ENCODE measurements at regions not wholly inside any gene's neighbourhood (a gene's known extent, or its start where the extent isn't known, plus 50 kb on each side); places are given as distances from the start of the nearest gene placed in this dataset.
"Not testable (repeated sequence)": the region's sequence is repeated elsewhere in the genome, so short reads cannot be mapped to it uniquely, and the experiment has no call there.

DNA sequence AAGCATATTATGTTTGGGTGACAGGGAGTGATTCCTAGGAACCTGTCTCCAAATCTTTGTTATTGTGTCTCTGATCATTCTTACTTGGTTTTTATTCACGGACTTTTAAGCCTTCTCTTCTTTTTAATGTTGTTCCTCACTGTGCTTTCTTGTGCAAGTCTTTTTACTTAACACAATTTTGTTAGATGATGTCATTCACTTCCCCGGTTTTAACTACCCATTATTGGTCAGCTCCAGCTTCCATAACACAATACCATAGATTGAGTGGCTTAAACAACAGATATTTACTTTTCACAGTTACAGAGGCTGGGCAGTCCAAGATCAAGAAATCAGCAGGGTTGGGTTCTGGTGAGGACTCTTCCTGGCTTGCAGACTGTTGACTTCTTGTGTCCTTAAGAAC, 436.3 kb upstream of the CBLB start:
- peaks cover 10% of the 10 kb centered on the region; the same call in 1 of the 2 replicates for H3K27me3 ChIP-seq (ENCODE audit: low read depth, low read length)
- peaks cover 42% of the 10 kb centered on the region for H3K4me1 ChIP-seq (ENCODE audit: low read length)
- TF ChIP-seq, protein P1, sequence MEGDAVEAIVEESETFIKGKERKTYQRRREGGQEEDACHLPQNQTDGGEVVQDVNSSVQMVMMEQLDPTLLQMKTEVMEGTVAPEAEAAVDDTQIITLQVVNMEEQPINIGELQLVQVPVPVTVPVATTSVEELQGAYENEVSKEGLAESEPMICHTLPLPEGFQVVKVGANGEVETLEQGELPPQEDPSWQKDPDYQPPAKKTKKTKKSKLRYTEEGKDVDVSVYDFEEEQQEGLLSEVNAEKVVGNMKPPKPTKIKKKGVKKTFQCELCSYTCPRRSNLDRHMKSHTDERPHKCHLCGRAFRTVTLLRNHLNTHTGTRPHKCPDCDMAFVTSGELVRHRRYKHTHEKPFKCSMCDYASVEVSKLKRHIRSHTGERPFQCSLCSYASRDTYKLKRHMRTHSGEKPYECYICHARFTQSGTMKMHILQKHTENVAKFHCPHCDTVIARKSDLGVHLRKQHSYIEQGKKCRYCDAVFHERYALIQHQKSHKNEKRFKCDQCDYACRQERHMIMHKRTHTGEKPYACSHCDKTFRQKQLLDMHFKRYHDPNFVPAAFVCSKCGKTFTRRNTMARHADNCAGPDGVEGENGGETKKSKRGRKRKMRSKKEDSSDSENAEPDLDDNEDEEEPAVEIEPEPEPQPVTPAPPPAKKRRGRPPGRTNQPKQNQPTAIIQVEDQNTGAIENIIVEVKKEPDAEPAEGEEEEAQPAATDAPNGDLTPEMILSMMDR (IDR thresholded peaks at IDR 0.05; ENCODE audit: low read depth, low read length): no peak
- TF ChIP-seq EZH2phosphoT487 (IDR thresholded peaks at IDR 0.05; ENCODE audit: low read depth): no peak
- H3K36me3 ChIP-seq (replicated peaks; ENCODE audit: low read depth, low read length): no peaks in the 10 kb centered on the region
- H3K4me3 ChIP-seq (ENCODE audit: low read length): no peak overlapping the region
- H3K4me2 ChIP-seq (ENCODE audit: low read length): no peak overlapping the region
- H2AFZ ChIP-seq (ENCODE audit: low read depth, low read length): no peak overlapping the region
- no peaks in the 10 kb centered on the region for H3K79me2 ChIP-seq (ENCODE audit: low read length)
- H3K9me3 ChIP-seq (ENCODE audit: insufficient read depth, low read length): no peaks in the 10 kb centered on the region
- H3K27ac ChIP-seq (ENCODE audit: low read length): no peak overlapping the region
- no peak overlapping the region for H3K9ac ChIP-seq (ENCODE audit: low read length)
- H4K20me1 ChIP-seq (ENCODE audit: insufficient read depth, low read length): no peaks in the 10 kb centered on the region

DNA sequence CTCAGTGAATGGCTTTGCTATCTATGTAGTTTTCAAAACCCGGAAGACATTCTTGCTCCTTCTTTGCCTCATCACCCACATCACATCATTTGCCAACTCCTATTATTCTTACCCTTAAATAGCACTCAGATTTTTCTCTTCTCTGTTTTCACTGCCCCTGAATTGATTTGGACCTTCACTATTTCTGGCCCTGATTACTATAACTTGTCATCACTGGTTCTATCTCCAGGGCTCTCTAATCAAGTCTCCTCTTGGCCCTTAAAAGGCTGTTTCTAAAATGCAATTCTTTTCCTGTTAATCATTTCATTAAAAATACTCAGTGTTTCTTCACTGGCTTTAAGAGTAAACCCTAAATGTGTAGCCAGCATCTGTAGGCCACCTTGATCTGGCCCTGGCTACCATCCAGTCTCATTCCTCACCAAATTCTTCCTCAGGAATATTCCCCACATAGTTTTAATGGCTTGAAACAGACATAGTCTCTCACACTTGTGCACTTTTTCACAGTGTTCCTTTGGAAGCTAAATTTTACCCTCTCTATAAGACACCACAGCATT, 437.1 kb upstream of the CBLB start:
- no peak overlapping the region for H3K9ac ChIP-seq (ENCODE audit: low read length)
- no peak for TF ChIP-seq EZH2phosphoT487 (IDR thresholded peaks at IDR 0.05; ENCODE audit: low read depth)
- TF ChIP-seq, protein P1 (IDR thresholded peaks at IDR 0.05; ENCODE audit: low read depth, low read length): no peak
- peaks cover 34% of the 10 kb centered on the region for H3K4me1 ChIP-seq (ENCODE audit: low read length)
- H4K20me1 ChIP-seq (ENCODE audit: insufficient read depth, low read length): no peaks in the 10 kb centered on the region
- H3K9me3 ChIP-seq (ENCODE audit: insufficient read depth, low read length): no peaks in the 10 kb centered on the region
- H3K4me3 ChIP-seq (ENCODE audit: low read length): no peak overlapping the region
- H3K27ac ChIP-seq (ENCODE audit: low read length): no peak overlapping the region
- peaks cover 2% of the 10 kb centered on the region; the same call in 1 of the 2 replicates for H3K27me3 ChIP-seq (ENCODE audit: low read depth, low read length)
- no peaks in the 10 kb centered on the region for H3K79me2 ChIP-seq (ENCODE audit: low read length)
- no peak overlapping the region for H3K4me2 ChIP-seq (ENCODE audit: low read length)
- no peak overlapping the region for H2AFZ ChIP-seq (ENCODE audit: low read depth, low read length)
- H3K36me3 ChIP-seq (replicated peaks; ENCODE audit: low read depth, low read length): no peaks in the 10 kb centered on the region

DNA sequence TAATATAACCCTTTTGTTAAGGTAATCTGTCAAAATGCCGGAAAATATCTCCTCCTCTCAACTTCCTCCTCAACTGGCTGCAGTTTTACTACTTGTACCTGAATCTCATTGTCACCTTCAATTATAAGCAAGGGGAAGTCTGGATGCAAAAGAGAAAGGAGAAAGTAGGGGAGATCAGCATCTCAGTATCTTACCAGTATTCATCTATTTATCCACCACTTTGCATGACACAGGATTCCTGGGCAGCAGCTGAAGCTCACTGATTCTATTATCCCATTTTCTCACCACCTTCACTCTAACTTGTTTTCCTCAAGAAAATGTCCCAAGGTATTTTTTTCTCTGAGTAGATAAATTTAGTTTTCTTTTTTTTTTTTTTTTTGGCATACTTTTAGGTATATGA, 440.5 kb upstream of the CBLB start:
- no peaks in the 10 kb centered on the region for H3K9me3 ChIP-seq (ENCODE audit: insufficient read depth, low read length)
- H3K4me3 ChIP-seq (ENCODE audit: low read length): no peak overlapping the region
- H2AFZ ChIP-seq (ENCODE audit: low read depth, low read length): no peak overlapping the region
- H3K79me2 ChIP-seq (ENCODE audit: low read length): no peaks in the 10 kb centered on the region
- H3K36me3 ChIP-seq (replicated peaks; ENCODE audit: low read depth, low read length): no peaks in the 10 kb centered on the region
- peaks cover 4% of the 10 kb centered on the region; the same call in 1 of the 2 replicates for H3K4me1 ChIP-seq (ENCODE audit: low read length)
- H3K4me2 ChIP-seq (ENCODE audit: low read length): no peak overlapping the region
- no peak overlapping the region for H3K27ac ChIP-seq (ENCODE audit: low read length)
- TF ChIP-seq, protein P1 (IDR thresholded peaks at IDR 0.05; ENCODE audit: low read depth, low read length): no peak
- no peak for TF ChIP-seq EZH2phosphoT487 (IDR thresholded peaks at IDR 0.05; ENCODE audit: low read depth)
- no peak overlapping the region for H3K9ac ChIP-seq (ENCODE audit: low read length)
- no peaks in the 10 kb centered on the region for H4K20me1 ChIP-seq (ENCODE audit: insufficient read depth, low read length)
- H3K27me3 ChIP-seq (ENCODE audit: low read depth, low read length): no peaks in the 10 kb centered on the region

DNA sequence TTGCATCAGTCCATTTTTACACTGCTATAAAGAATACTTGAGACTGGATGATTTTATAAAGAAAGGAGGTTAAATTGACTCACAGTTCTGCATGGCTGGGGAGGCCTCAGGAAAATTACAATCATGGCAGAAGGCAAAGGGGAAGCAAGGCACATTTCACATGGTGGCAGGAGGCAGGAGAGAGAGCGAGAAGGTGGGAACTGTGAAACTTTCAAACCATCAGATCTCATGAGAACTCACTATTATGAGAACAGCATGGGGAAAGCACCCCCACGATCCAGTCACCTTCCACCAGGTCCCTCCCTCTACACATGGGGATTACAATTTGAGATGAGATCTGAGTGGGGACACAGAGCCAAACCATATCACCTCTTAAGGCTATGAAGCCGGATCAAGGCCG, 441.0 kb upstream of the CBLB start:
- not testable (repeated sequence) for H4K20me1 ChIP-seq (ENCODE audit: insufficient read depth, low read length); H2AFZ ChIP-seq (ENCODE audit: low read depth, low read length); H3K27me3 ChIP-seq (ENCODE audit: low read depth, low read length); H3K9me3 ChIP-seq (ENCODE audit: insufficient read depth, low read length); H3K9ac ChIP-seq (ENCODE audit: low read length); H3K36me3 ChIP-seq (replicated peaks; ENCODE audit: low read depth, low read length); H3K4me1 ChIP-seq (ENCODE audit: low read length); H3K27ac ChIP-seq (ENCODE audit: low read length); H3K79me2 ChIP-seq (ENCODE audit: low read length); H3K4me3 ChIP-seq (ENCODE audit: low read length); H3K4me2 ChIP-seq (ENCODE audit: low read length)
